Astrocyte (in vitro differentiated cells and primary cell): ENCODE measurements at regions not wholly inside any gene's neighbourhood (a gene's known extent, or its start where the extent isn't known, plus 50 kb on each side); places are given as distances from the start of the nearest gene placed in this dataset.

ENCODE experiments used
- CTCF ChIP-seq: IDR thresholded peaks from 2 replicates; pipeline ENCODE4 v1.5.1; 2011; ENCODE audit warnings: low read depth, mild to moderate bottlenecking, inconsistent platforms, low read length, moderate library complexity; ENCODE audit not compliant: insufficient read depth
- EZH2 ChIP-seq: IDR thresholded peaks from 2 replicates; pipeline ENCODE4 v1.6.1; 2012; ENCODE audit warnings: mild to moderate bottlenecking, low read length, inconsistent platforms; ENCODE audit not compliant: insufficient read depth

DNA sequence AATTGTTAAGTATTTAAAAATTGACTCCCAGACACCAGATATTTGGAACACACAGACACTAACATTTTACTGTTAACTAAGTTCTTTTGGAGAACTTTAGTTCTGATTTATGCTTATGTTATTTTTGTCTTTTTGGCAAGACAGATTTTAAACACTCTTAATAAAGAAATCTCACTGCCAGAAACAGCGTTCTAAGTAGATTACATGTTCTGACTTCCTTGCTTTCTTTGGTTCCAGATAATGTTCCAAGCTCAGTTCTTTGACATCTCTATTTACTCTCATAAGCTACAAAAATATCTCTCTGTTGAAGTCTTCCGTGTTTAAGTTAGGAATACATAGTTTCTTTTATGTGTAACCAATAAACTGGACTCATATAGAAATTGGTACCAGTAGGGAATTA is 1699.6 kb downstream of the OTOL1 start:
- TF ChIP-seq CTCF (no peak), EZH2 (no peak)
